ENCODE measurements at regions not wholly inside any gene's neighbourhood (a gene's known extent, or its start where the extent isn't known, plus 50 kb on each side); places are given as distances from the start of the nearest gene placed in this dataset.

DNA sequence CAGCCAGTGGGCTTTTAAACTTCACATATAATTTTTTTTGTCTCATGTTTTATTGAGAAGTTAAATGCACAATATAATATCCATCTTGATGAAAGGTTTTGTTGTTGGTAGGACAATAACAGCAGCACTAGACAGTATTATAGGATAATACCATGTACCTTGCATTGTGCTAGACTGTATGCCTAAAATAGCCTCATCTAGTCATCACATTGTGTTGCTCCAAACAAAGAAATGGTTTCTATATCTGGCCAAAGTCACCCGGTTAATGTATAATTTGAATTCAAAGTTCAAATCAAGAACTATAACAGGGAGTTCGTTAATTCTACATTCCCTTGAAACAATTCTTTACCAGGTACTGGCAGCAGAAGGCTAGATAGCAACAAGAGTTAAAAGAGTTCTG lies 104.9 kb downstream of the KCNJ2 start:
- Histone ChIP-seq H3K27me3 (ENCODE audit: control insufficient read depth, insufficient read depth, low read length) (no peaks in the 10 kb centered on the region), H3K4me3 (ENCODE audit: low read depth, low read length) (no peak overlapping the region), H3K9me3 (ENCODE audit: control insufficient read depth, insufficient read depth, low read length) (no peaks in the 10 kb centered on the region), H3K27ac (ENCODE audit: low read depth, low read length) (no peak overlapping the region)
- ChIA-PET CTCF (no interaction called here), POLR2A (no interaction called here)
- no peak for DNase-seq (ENCODE audit: low read depth, low spot score)
- TF ChIP-seq, protein P1, sequence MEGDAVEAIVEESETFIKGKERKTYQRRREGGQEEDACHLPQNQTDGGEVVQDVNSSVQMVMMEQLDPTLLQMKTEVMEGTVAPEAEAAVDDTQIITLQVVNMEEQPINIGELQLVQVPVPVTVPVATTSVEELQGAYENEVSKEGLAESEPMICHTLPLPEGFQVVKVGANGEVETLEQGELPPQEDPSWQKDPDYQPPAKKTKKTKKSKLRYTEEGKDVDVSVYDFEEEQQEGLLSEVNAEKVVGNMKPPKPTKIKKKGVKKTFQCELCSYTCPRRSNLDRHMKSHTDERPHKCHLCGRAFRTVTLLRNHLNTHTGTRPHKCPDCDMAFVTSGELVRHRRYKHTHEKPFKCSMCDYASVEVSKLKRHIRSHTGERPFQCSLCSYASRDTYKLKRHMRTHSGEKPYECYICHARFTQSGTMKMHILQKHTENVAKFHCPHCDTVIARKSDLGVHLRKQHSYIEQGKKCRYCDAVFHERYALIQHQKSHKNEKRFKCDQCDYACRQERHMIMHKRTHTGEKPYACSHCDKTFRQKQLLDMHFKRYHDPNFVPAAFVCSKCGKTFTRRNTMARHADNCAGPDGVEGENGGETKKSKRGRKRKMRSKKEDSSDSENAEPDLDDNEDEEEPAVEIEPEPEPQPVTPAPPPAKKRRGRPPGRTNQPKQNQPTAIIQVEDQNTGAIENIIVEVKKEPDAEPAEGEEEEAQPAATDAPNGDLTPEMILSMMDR (IDR thresholded peaks at IDR 0.05; ENCODE audit: low read depth, low read length): no peak

DNA sequence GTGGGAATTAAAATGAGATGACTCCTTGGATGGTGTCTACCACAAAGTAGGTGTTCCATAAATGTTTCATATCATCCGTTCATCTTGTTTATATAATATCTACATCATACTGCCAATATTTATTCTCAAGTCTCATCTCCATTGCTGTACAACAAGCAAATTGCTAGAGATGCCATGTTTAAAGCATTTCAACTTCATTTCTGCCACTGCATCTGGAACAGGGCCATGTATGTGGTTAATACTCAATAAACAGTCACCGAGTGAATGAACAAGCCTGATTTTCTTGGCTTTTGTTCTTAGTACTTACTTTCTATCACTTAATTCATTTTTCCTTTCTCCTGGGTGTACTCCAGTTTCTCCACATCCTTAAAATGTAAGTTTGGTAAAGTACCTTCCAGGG lies 107.6 kb downstream of the KCNJ2 start:
- Histone ChIP-seq H3K4me3 (ENCODE audit: low read depth, low read length) (no peak overlapping the region), H3K9me3 (ENCODE audit: control insufficient read depth, insufficient read depth, low read length) (no peaks in the 10 kb centered on the region), H3K27ac (ENCODE audit: low read depth, low read length) (no peak overlapping the region), H3K27me3 (ENCODE audit: control insufficient read depth, insufficient read depth, low read length) (no peaks in the 10 kb centered on the region)
- TF ChIP-seq, protein P1 (IDR thresholded peaks at IDR 0.05; ENCODE audit: low read depth, low read length): no peak
- no peak for DNase-seq (ENCODE audit: low read depth, low spot score)
- ChIA-PET POLR2A (no interaction called here), CTCF (no interaction called here)

DNA sequence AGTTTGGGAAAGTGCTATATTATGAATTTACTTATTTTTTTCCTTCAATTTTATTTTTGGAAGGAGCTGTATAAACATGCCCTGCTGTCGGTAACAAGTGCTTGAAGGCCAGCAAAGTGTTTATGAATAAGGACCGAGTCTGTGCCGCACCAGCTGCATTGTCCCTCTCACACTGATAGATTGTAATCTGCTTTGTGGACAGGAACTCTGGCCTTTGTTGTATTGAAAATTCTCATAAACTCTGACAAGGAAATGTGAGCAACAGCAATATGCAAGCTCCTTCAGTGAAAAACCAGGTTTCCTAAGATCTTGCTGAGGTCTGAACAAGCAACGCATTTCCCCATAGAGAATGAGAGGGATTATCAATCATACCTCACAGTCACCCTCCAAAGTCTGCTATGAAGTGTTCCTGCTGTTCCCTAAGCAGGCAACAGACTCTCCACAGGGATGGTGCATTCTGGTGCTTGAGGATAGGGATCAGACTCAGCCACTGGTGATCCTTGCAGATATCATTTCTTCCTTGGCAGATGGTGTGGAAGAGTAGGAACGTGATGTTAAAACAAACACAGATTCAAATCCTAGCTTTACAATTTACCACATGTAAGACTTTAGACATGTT lies 109.6 kb downstream of the KCNJ2 start:
- Histone ChIP-seq H3K4me3 (ENCODE audit: low read depth, low read length) (no peak overlapping the region), H3K27ac (ENCODE audit: low read depth, low read length) (no peak overlapping the region), H3K27me3 (ENCODE audit: control insufficient read depth, insufficient read depth, low read length) (no peaks in the 10 kb centered on the region), H3K9me3 (ENCODE audit: control insufficient read depth, insufficient read depth, low read length) (no peaks in the 10 kb centered on the region)
- no peak for DNase-seq (ENCODE audit: low read depth, low spot score)
- TF ChIP-seq, protein P1 (IDR thresholded peaks at IDR 0.05; ENCODE audit: low read depth, low read length): no peak
- POLR2A ChIA-PET: no interaction called here
- CTCF ChIA-PET: no interaction called here

DNA sequence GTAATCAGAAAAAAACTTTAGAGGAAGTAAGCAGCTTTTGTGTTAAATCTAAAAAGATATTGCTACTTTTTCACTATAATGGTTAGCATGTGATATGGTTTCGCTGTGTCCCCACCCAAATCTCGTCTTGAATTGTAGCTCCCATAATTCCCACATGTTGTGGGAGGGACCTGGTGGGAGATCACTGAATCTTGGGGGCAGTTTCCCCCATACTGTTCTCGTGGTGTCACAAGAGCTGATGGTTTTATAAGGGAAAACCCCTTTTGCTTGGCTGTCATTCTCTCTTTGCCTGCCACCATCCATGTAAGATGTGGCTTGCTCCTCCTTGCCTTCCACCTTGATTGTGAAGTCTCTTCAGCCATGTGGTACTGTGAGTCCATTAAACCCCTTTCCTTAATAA lies 117.1 kb downstream of the KCNJ2 start:
- Histone ChIP-seq H3K27me3 (ENCODE audit: control insufficient read depth, insufficient read depth, low read length) (no peaks in the 10 kb centered on the region), H3K9me3 (ENCODE audit: control insufficient read depth, insufficient read depth, low read length) (no peaks in the 10 kb centered on the region), H3K4me3 (ENCODE audit: low read depth, low read length) (no peak overlapping the region), H3K27ac (ENCODE audit: low read depth, low read length) (no peak overlapping the region)
- TF ChIP-seq, protein P1 (IDR thresholded peaks at IDR 0.05; ENCODE audit: low read depth, low read length): no peak
- POLR2A ChIA-PET: no interaction called here
- DNase-seq (ENCODE audit: low read depth, low spot score): no peak
- CTCF ChIA-PET: no interaction called here

DNA sequence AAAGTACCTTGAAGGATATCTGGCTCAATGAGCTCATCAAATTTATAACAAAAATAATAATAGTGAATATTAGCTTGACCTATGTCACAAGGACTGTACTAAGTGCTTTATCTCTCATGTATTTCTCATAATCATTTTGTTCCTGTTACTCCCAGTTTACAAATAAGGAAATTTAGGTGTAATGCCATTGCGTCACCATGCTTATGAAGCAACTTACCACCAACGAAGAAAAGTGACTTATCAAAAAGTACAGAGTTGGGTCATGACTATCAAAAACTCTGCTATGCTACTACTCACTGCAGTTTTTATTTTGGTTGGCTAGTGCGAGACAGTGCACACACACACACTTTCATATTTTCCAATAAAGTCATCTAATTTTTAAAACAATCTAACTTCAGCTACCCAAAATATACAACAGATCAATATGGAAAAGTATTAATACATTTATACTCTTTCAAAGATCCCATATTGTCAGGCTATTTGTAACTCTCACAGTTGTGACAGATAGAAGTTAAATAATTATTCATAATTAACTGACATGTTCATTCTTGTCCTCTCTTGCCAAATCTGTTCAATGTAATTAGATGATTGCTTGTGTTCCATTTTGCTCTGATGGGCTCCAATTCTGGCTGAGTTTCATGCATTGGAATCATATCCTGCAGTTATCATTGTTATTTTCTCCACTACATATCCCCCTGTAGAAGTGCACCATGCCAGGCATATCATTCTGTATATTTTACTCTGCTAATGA lies 119.4 kb downstream of the KCNJ2 start:
- H3K4me3 ChIP-seq (ENCODE audit: low read depth, low read length): no peak overlapping the region
- TF ChIP-seq, protein P1 (IDR thresholded peaks at IDR 0.05; ENCODE audit: low read depth, low read length): no peak
- no peaks in the 10 kb centered on the region for H3K27me3 ChIP-seq (ENCODE audit: control insufficient read depth, insufficient read depth, low read length)
- no peaks in the 10 kb centered on the region for H3K9me3 ChIP-seq (ENCODE audit: control insufficient read depth, insufficient read depth, low read length)
- no peak overlapping the region for H3K27ac ChIP-seq (ENCODE audit: low read depth, low read length)
- CTCF ChIA-PET: no interaction called here
- POLR2A ChIA-PET: no interaction called here
- no peak for DNase-seq (ENCODE audit: low read depth, low spot score)

Measured in AG04450 (cell line).